K562 (cell line): ENCODE measurements at regions not wholly inside any gene's neighbourhood (a gene's known extent, or its start where the extent isn't known, plus 50 kb on each side); places are given as distances from the start of the nearest gene placed in this dataset.

Experiments
- ATAC-seq: fragments of 200-7000 bp; cut with Tn5 transposase; 3 replicates; pipeline ENCODE4 v1.9.1; 2020; ENCODE audit warnings: moderate library complexity
- BruUV-seq: library from RNA; stranded (reverse); fragments of 400-500 nt; replicated peaks from 2 replicates; lab custom pipeline; 2021; lab: Mats Ljungman, UMichigan
- CTCF ChIA-PET: fragments of 300-600 bp; formaldehyde crosslinking; extraction: SDS; loops from one replicate; lab custom pipeline; 2021; ENCODE audit warnings: low intra/inter-chr PET ratio; lab: Yijun Ruan, JAX
- POLR2A ChIA-PET: fragments of 300-600, 350-650 bp; sonication (Branson Sonifier 250); formaldehyde crosslinking; extraction: SDS; loops from one replicate; lab custom pipeline; 2021; ENCODE audit warnings: antibody characterized with exemption, inconsistent platforms; lab: Yijun Ruan, JAX
- DNase-seq, 4 experiments: peaks; one replicate each; pipeline versions ENCODE4 v3.0.0 to v3.0.0-alpha.2; 2011 to 2018; ENCODE audit warnings: low spot score in 3 of 4, mixed read lengths in 3 of 4; ENCODE audit errors: extremely low read depth in 1 of 4
- FAIRE-seq: peaks from 2 replicates; lab custom pipeline; 2011; peaks lifted over from hg19 to GRCh38; lab: Jason Lieb, UNC
- H2AFZ ChIP-seq: 2 replicates; pipeline ENCODE4 v1.6.0; 2011; ENCODE audit warnings: low read depth, low read length, control low read depth, inconsistent platforms
- H3K27ac ChIP-seq: fragments of 200-600 bp; 3 replicates; pipeline ENCODE4 v1.8.0; 2011; ENCODE audit warnings: low read depth, mild to moderate bottlenecking, control low read depth, inconsistent platforms, low read length, moderate library complexity, mixed read lengths; ENCODE audit errors: extremely low read depth
- H3K27me3 ChIP-seq, 2 experiments: fragments of 300-600 bp in 1 of 2; 2 replicates in 1 of 2; 3 replicates in 1 of 2; pipeline versions ENCODE4 v1.6.0 to v1.8.0; 2011; ENCODE audit warnings: inconsistent platforms in 2 of 2, low read length in 2 of 2, mild to moderate bottlenecking in 1 of 2, mixed read lengths in 1 of 2, moderate library complexity in 1 of 2; ENCODE audit not compliant: control insufficient read depth in 2 of 2, insufficient read depth in 2 of 2
- H3K36me3 ChIP-seq: fragments of 300-600 bp; 3 replicates; pipeline ENCODE4 v1.8.0; 2011; ENCODE audit warnings: mild to moderate bottlenecking, low read length, inconsistent platforms; ENCODE audit not compliant: control insufficient read depth, insufficient read depth
- H3K4me1 ChIP-seq, 2 experiments: fragments of 200-600 bp in 1 of 2; replicated peaks in 1 of 2; 2 replicates in 1 of 2; 3 replicates in 1 of 2; pipeline versions ENCODE4 v1.5.1 to v1.8.0; 2011; ENCODE audit warnings: inconsistent platforms in 2 of 2, low read length in 2 of 2, mild to moderate bottlenecking in 1 of 2, mixed read lengths in 1 of 2, moderate library complexity in 1 of 2; ENCODE audit not compliant: control insufficient read depth in 2 of 2, insufficient read depth in 2 of 2
- H3K4me2 ChIP-seq: 2 replicates; pipeline ENCODE4 v1.6.1; 2011; ENCODE audit warnings: low read length, control low read depth, inconsistent platforms, mixed read lengths; ENCODE audit not compliant: insufficient read depth
- H3K4me3 ChIP-seq: fragments of 200-600 bp; sonication (generic), shearing (Covaris generic); 2 replicates; pipeline ENCODE4 v1.5.1; 2016; ENCODE audit warnings: control low read depth, inconsistent platforms
- H3K79me2 ChIP-seq: fragments of 200-600 bp; 3 replicates; pipeline ENCODE4 v1.8.0; 2011; ENCODE audit warnings: low read length, inconsistent platforms; ENCODE audit not compliant: control insufficient read depth, insufficient read depth
- H3K9ac ChIP-seq, 2 experiments: 2 replicates each; pipeline versions ENCODE4 v1.6.0 to v1.6.1; 2011; ENCODE audit warnings: low read depth in 2 of 2, low read length in 2 of 2, control low read depth in 1 of 2, inconsistent platforms in 1 of 2, mild to moderate bottlenecking in 1 of 2, mixed read lengths in 1 of 2; ENCODE audit not compliant: insufficient read depth in 1 of 2
- H3K9me1 ChIP-seq: one replicate; pipeline ENCODE4 v1.6.0; 2011; ENCODE audit warnings: inconsistent platforms, mild to moderate bottlenecking, low read length, moderate library complexity; ENCODE audit not compliant: control insufficient read depth, insufficient read depth
- H3K9me3 ChIP-seq: replicated peaks from 2 replicates; pipeline ENCODE4 v1.5.1; 2011; ENCODE audit warnings: low read depth, low read length, inconsistent platforms; ENCODE audit not compliant: control insufficient read depth, insufficient read depth
- H4K20me1 ChIP-seq: replicated peaks from 2 replicates; pipeline ENCODE4 v1.6.1; 2011; ENCODE audit warnings: low read length, inconsistent platforms, mixed read lengths; ENCODE audit not compliant: control insufficient read depth, insufficient read depth
- BRF2 ChIP-seq: IDR thresholded peaks from 3 replicates; pipeline ENCODE4 v1.6.1; 2011; ENCODE audit warnings: borderline replicate concordance, mild to moderate bottlenecking; ENCODE audit not compliant: insufficient read length, insufficient read depth
- CHD1 ChIP-seq: fragments of 200-600 bp; sonication (generic); IDR thresholded peaks from one replicate; pipeline ENCODE4 v1.6.1; 2012; ENCODE audit warnings: mild to moderate bottlenecking, moderate library complexity, low read length, inconsistent platforms
- CTCFL ChIP-seq: IDR thresholded peaks from 2 replicates; pipeline ENCODE4 v1.6.1; 2011; ENCODE audit warnings: borderline replicate concordance, low read depth, mild to moderate bottlenecking, moderate library complexity, low read length; ENCODE audit not compliant: insufficient read depth, poor library complexity, severe bottlenecking
- TRIM28 ChIP-seq: fragments of 450-650 bp; IDR thresholded peaks from 2 replicates; pipeline ENCODE4 v1.6.1; 2017
- ZNF408 ChIP-seq: fragments of 250-450 bp; sonication (Bioruptor Pico); IDR thresholded peaks from 2 replicates; pipeline ENCODE4 v1.4.0; 2020; ENCODE audit warnings: low read depth, mild to moderate bottlenecking, moderate library complexity
- ZNF644 ChIP-seq: fragments of 200-800 bp; sonication (Bioruptor generic); IDR thresholded peaks from 2 replicates; pipeline ENCODE4 v1.6.1; 2016; ENCODE audit warnings: low read depth, missing genetic modification characterization, missing compliant biosample characterization
- WGBS: fragments of 100-300 bp; shearing (Covaris generic); methylation state at CpG from one replicate; pipeline ENCODE4 v1.1.6; 2016; ENCODE audit warnings: low coverage, mixed read lengths; ENCODE audit not compliant: insufficient coverage; ENCODE audit errors: missing lambda C conversion rate; 5-methylcytosine and 5-hydroxymethylcytosine counted together
- in situ Hi-C: fragments of 300-500 bp; cut with MboI; formaldehyde crosslinking; loops from 4 replicates; pipeline ENCODE4 v1.15.0; 2018; ENCODE audit warnings: inconsistent platforms, mixed read lengths
- intact Hi-C: fragments of 100-400 bp; cut with micrococcal nuclease; formaldehyde crosslinking; loops from 2 replicates; pipeline ENCODE4 v1.14.2; 2022
- TF ChIP-seq, protein P1 (sequence below): fragments of 250-450 bp; sonication (Bioruptor Pico); IDR thresholded peaks from 2 replicates; pipeline ENCODE4 v1.8.0; 2022; ENCODE audit warnings: moderate library complexity, mild to moderate bottlenecking, inconsistent platforms

DNA sequence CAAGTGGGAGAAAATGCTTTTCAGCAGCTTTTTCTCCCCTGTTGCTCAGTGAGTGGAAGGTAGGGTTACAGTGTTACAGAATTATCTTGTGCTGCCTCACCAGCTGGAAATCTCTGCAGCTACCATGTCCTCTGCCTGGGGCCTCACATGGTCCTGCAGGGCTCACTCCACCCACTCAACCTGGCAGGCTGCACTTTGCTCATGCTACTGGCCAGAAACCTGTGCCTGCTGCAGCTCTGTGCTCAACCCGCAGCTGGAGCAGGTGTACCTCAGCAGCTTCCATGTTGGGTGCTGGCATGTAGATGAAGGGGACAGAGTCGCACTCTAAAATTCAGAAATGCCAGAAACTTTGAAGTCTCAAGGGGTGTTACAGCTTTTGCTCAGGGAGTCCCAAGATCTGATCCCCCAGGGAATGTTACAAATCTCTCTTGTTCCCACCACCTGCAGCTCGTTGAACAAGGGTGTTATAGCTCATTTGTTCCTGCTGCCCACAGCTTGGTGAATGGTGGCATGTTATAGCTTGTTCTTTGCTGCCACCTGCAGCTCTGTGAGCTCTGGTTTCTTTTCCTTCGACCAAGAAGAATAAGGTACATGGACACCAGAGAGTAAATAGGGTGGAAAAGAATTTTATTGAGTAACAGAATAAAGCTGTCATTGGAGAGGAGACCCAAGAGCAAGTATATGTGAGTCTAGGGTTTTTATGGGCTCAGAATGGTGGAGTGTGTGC is 845.8 kb downstream of the TECRL start:
- no peaks in the 10 kb centered on the region for H3K79me2 ChIP-seq
- no peaks in the 10 kb centered on the region for H3K9me3 ChIP-seq
- no peak overlapping the region for H3K9ac ChIP-seq
- DNase-seq: no peak
- no peak overlapping the region for H3K4me2 ChIP-seq
- no peaks in the 10 kb centered on the region for H3K9me1 ChIP-seq
- no TSS peak for BruUV-seq
- ChIA-PET POLR2A (no interaction called here), CTCF (no interaction called here)
- H3K4me3 ChIP-seq: no peak overlapping the region
- no peak for ATAC-seq
- H4K20me1 ChIP-seq: no peaks in the 10 kb centered on the region
- FAIRE-seq: no peak
- no peaks in the 10 kb centered on the region for H3K36me3 ChIP-seq
- H3K4me1 ChIP-seq: no peaks in the 10 kb centered on the region
- 0% methylated on average over 4 of the region's 4 CpGs for WGBS
- intact Hi-C loops (no loop called here), in situ Hi-C loops (no loop called here)
- no peak for TF ChIP-seq CHD1
- TF ChIP-seq ZNF408 (CRISPR knock-in tag): no peak
- no peak for TF ChIP-seq BRF2
- no peak for TF ChIP-seq CTCFL
- no peak for TF ChIP-seq TRIM28
- TF ChIP-seq, protein P1, sequence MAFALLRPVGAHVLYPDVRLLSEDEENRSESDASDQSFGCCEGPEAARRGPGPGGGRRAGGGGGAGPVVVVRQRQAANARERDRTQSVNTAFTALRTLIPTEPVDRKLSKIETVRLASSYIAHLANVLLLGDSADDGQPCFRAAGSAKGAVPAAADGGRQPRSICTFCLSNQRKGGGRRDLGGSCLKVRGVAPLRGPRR (CRISPR knock-in tag): no peak
- no peak for TF ChIP-seq ZNF644 (tag)
- H3K27ac ChIP-seq: no peak overlapping the region
- no peaks in the 10 kb centered on the region for H3K27me3 ChIP-seq
- H2AFZ ChIP-seq: no peak overlapping the region
